MM.1S (cell line): ENCODE measurements at regions not wholly inside any gene's neighbourhood (a gene's known extent, or its start where the extent isn't known, plus 50 kb on each side); places are given as distances from the start of the nearest gene placed in this dataset.

Source experiments
- DNase-seq: peaks from one replicate; pipeline ENCODE4 v3.0.0-alpha.2; 2015
- H2AFZ ChIP-seq: fragments of 300-600 bp; sonication (generic); 2 replicates; pipeline ENCODE4 v1.6.0; 2016; ENCODE audit warnings: antibody characterized with exemption, low read length
- H3F3A ChIP-seq: fragments of 300-600 bp; sonication (generic); 2 replicates; pipeline ENCODE4 v1.6.1; 2016; ENCODE audit warnings: mild to moderate bottlenecking, antibody characterized with exemption, low read length, moderate library complexity, mixed read lengths; ENCODE audit not compliant: insufficient read depth
- H3K27ac ChIP-seq: fragments of 300-600 bp; sonication (generic); 2 replicates; pipeline ENCODE4 v1.5.1; 2016; ENCODE audit warnings: mild to moderate bottlenecking, low read length
- H3K27me3 ChIP-seq: fragments of 300-600 bp; sonication (generic); replicated peaks from 2 replicates; pipeline ENCODE4 v1.6.0; 2016; ENCODE audit warnings: low read length; ENCODE audit not compliant: insufficient read depth
- H3K36me3 ChIP-seq: fragments of 300-600 bp; sonication (generic); replicated peaks from 2 replicates; pipeline ENCODE4 v1.6.1; 2016; ENCODE audit warnings: mild to moderate bottlenecking, low read length, mixed read lengths; ENCODE audit not compliant: insufficient read depth
- H3K4me1 ChIP-seq: fragments of 300-600 bp; sonication (generic); 2 replicates; pipeline ENCODE4 v1.6.1; 2016; ENCODE audit warnings: low read length, mixed read lengths
- H3K4me2 ChIP-seq: fragments of 300-600 bp; sonication (generic); 2 replicates; pipeline ENCODE4 v1.6.0; 2016; ENCODE audit warnings: low read depth, low read length
- H3K4me3 ChIP-seq: fragments of 300-600 bp; sonication (generic); 2 replicates; pipeline ENCODE4 v1.5.1; 2016; ENCODE audit warnings: low read length, mixed read lengths
- H3K79me2 ChIP-seq: fragments of 300-600 bp; sonication (generic); 2 replicates; pipeline ENCODE4 v1.6.1; 2016; ENCODE audit warnings: mixed run types, low read length, mixed read lengths
- H3K9ac ChIP-seq: fragments of 300-600 bp; sonication (generic); 2 replicates; pipeline ENCODE4 v1.6.1; 2016; ENCODE audit warnings: low read length, mixed read lengths
- H3K9me2 ChIP-seq: fragments of 300-600 bp; sonication (generic); replicated peaks from 2 replicates; pipeline ENCODE4 v1.6.1; 2016; ENCODE audit warnings: mild to moderate bottlenecking, low read length, mixed read lengths; ENCODE audit not compliant: insufficient read depth
- H3K9me3 ChIP-seq: fragments of 300-600 bp; sonication (generic); replicated peaks from 2 replicates; pipeline ENCODE4 v1.6.1; 2016; ENCODE audit warnings: mild to moderate bottlenecking, low read length, mixed read lengths; ENCODE audit not compliant: insufficient read depth
- H4K20me1 ChIP-seq: fragments of 300-600 bp; sonication (generic); 2 replicates; pipeline ENCODE4 v1.6.1; 2016; ENCODE audit warnings: mild to moderate bottlenecking, low read length, moderate library complexity, mixed read lengths; ENCODE audit not compliant: insufficient read depth
- EZH2 ChIP-seq: fragments of 300-600 bp; sonication (generic); optimal IDR thresholded peaks from 2 replicates; pipeline ENCODE3; 2017; ENCODE audit warnings: low read depth, mild to moderate bottlenecking, antibody characterized with exemption, low read length, mixed read lengths
- EZH2phosphoT487 ChIP-seq: fragments of 300-600 bp; sonication (generic); IDR thresholded peaks from 2 replicates; pipeline ENCODE4 v1.6.1; 2018; ENCODE audit warnings: antibody characterized with exemption, low read length
- TF ChIP-seq, protein P1 (sequence below): fragments of 300-600 bp; sonication (generic); IDR thresholded peaks from 2 replicates; pipeline ENCODE4 v1.5.1; 2016; ENCODE audit warnings: antibody characterized with exemption, low read length, mixed read lengths

DNA sequence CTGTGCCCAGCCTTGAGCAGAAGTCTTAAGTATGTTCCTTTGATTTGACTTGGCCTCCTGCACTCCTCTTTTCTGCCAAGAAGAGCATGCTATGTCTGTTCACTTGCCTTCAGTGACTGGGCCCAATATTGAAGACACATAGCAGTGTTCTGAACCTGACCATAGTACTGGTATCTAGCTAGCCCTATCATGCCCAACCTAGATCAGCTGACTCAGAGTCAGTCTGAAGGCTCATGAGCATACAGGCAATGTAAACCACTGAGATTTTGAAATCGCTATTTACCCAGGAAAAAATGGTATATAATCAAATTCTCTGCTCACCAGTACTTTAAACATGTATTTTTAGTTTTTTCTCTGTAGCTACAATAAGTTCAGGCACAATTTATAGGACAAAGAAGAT, 129.4 kb downstream of the TANC2 start:
- Histone ChIP-seq H3K9me3 (no peaks in the 10 kb centered on the region), H3K4me2 (no peak overlapping the region), H3F3A (no peaks in the 10 kb centered on the region), H3K36me3 (no peaks in the 10 kb centered on the region), H3K27ac (no peak overlapping the region), H3K79me2 (no peaks in the 10 kb centered on the region), H3K4me3 (no peak overlapping the region), H3K4me1 (no peaks in the 10 kb centered on the region), H3K9me2 (no peaks in the 10 kb centered on the region), H2AFZ (no peak overlapping the region), H4K20me1 (no peaks in the 10 kb centered on the region), H3K27me3 (no peaks in the 10 kb centered on the region), H3K9ac (no peak overlapping the region)
- no peak for TF ChIP-seq EZH2phosphoT487
- no peak for TF ChIP-seq EZH2
- TF ChIP-seq, protein P1, sequence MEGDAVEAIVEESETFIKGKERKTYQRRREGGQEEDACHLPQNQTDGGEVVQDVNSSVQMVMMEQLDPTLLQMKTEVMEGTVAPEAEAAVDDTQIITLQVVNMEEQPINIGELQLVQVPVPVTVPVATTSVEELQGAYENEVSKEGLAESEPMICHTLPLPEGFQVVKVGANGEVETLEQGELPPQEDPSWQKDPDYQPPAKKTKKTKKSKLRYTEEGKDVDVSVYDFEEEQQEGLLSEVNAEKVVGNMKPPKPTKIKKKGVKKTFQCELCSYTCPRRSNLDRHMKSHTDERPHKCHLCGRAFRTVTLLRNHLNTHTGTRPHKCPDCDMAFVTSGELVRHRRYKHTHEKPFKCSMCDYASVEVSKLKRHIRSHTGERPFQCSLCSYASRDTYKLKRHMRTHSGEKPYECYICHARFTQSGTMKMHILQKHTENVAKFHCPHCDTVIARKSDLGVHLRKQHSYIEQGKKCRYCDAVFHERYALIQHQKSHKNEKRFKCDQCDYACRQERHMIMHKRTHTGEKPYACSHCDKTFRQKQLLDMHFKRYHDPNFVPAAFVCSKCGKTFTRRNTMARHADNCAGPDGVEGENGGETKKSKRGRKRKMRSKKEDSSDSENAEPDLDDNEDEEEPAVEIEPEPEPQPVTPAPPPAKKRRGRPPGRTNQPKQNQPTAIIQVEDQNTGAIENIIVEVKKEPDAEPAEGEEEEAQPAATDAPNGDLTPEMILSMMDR = no peak
- no peak for DNase-seq

DNA sequence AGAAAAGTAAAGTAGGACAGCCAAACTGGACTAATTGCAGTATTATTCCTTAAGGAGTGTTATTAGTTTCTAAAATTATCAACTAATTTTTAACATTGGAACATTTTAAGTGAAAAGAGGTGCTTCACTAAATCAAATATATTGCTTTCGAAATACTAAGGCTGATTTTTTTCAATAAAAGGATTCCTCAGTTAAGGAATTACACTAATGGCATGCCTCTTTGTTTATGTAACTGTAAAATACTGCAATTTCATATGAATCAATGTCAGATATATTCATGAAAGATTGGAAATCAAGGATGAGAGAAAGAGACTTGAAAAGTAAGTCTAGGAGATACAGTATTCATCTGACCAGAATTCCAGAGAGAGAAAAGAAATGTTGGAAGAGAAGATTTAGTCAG, 129.8 kb downstream of the TANC2 start:
- H3K4me3 ChIP-seq = no peak overlapping the region
- no peak overlapping the region for H3K9ac ChIP-seq
- H3K9me2 ChIP-seq = no peaks in the 10 kb centered on the region
- H3K79me2 ChIP-seq = no peaks in the 10 kb centered on the region
- TF ChIP-seq EZH2 (no peak), EZH2phosphoT487 (no peak)
- TF ChIP-seq, protein P1 = no peak
- no peaks in the 10 kb centered on the region for H3K4me1 ChIP-seq
- H3K36me3 ChIP-seq = no peaks in the 10 kb centered on the region
- H3K27ac ChIP-seq = no peak overlapping the region
- H4K20me1 ChIP-seq = no peaks in the 10 kb centered on the region
- DNase-seq = no peak
- H3K27me3 ChIP-seq = no peaks in the 10 kb centered on the region
- no peaks in the 10 kb centered on the region for H3K9me3 ChIP-seq
- no peak overlapping the region for H2AFZ ChIP-seq
- no peaks in the 10 kb centered on the region for H3F3A ChIP-seq
- no peak overlapping the region for H3K4me2 ChIP-seq

DNA sequence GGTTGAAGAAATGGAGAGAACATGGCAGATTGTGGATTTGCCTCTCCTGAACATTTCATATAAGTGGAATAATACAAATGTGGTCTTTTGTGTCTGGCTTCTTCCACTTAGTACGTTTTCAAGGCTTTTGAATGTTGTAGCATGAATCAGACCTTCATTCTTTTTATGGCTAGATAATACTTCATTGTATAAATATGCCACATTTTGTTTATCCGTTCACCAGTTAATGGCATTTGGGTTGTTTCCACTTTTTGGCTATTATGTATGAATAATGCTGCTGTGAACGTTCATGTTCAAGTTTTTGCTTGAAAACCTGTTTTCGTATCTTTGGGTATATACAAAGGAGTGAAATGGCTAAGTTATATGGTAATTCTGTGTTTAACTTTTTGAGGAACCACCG, 130.4 kb downstream of the TANC2 start:
- H3F3A ChIP-seq = no peaks in the 10 kb centered on the region
- no peak overlapping the region for H3K4me2 ChIP-seq
- no peak overlapping the region for H3K4me3 ChIP-seq
- H3K9me3 ChIP-seq = no peaks in the 10 kb centered on the region
- no peak overlapping the region for H3K27ac ChIP-seq
- no peaks in the 10 kb centered on the region for H4K20me1 ChIP-seq
- H3K9ac ChIP-seq = no peak overlapping the region
- H3K79me2 ChIP-seq = no peaks in the 10 kb centered on the region
- no peak for DNase-seq
- no peaks in the 10 kb centered on the region for H3K4me1 ChIP-seq
- no peaks in the 10 kb centered on the region for H3K9me2 ChIP-seq
- H3K27me3 ChIP-seq = no peaks in the 10 kb centered on the region
- TF ChIP-seq, protein P1 = no peak
- TF ChIP-seq EZH2 = no peak
- no peak for TF ChIP-seq EZH2phosphoT487
- H3K36me3 ChIP-seq = no peaks in the 10 kb centered on the region
- no peak overlapping the region for H2AFZ ChIP-seq

DNA sequence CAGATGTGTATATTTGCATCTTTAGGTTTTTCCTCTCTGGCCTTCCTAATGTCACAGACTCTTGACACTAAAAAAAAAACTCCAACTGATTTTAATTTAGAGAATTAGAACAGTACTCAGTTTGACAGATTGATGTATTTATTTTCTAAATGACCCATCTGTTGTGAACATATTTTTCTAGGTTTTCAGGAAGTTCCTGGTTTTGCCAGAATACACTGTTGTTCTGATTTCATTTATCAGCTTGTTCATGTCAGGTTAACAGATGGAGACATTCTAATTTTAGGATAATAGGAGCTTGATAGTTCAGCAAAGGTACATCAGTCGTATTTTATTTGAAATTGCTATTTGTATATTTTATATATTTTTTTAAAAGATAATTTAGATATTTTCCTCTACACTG, 133.4 kb downstream of the TANC2 start:
- no peaks in the 10 kb centered on the region for H3K4me1 ChIP-seq
- H2AFZ ChIP-seq = no peak overlapping the region
- H4K20me1 ChIP-seq = no peaks in the 10 kb centered on the region
- H3K27ac ChIP-seq = no peak overlapping the region
- no peaks in the 10 kb centered on the region for H3K79me2 ChIP-seq
- no peaks in the 10 kb centered on the region for H3K27me3 ChIP-seq
- TF ChIP-seq EZH2phosphoT487 (no peak), EZH2 (no peak)
- TF ChIP-seq, protein P1 = no peak
- no peaks in the 10 kb centered on the region for H3K9me3 ChIP-seq
- H3K4me2 ChIP-seq = no peak overlapping the region
- H3F3A ChIP-seq = no peaks in the 10 kb centered on the region
- no peaks in the 10 kb centered on the region for H3K9me2 ChIP-seq
- H3K9ac ChIP-seq = no peak overlapping the region
- H3K4me3 ChIP-seq = no peak overlapping the region
- no peaks in the 10 kb centered on the region for H3K36me3 ChIP-seq
- no peak for DNase-seq
